SH-SY5Y (cell line): ENCODE measurements at regions not wholly inside any gene's neighbourhood (a gene's known extent, or its start where the extent isn't known, plus 50 kb on each side); places are given as distances from the start of the nearest gene placed in this dataset.

Experiments used
- GATA2 ChIP-seq: IDR thresholded peaks from 2 replicates; pipeline ENCODE4 v1.6.1; 2011; ENCODE audit warnings: mild to moderate bottlenecking, low read depth, low read length
- GATA3 ChIP-seq: IDR thresholded peaks from 2 replicates; pipeline ENCODE4 v1.6.1; 2011; ENCODE audit warnings: low read depth, mild to moderate bottlenecking, low read length, moderate library complexity

DNA sequence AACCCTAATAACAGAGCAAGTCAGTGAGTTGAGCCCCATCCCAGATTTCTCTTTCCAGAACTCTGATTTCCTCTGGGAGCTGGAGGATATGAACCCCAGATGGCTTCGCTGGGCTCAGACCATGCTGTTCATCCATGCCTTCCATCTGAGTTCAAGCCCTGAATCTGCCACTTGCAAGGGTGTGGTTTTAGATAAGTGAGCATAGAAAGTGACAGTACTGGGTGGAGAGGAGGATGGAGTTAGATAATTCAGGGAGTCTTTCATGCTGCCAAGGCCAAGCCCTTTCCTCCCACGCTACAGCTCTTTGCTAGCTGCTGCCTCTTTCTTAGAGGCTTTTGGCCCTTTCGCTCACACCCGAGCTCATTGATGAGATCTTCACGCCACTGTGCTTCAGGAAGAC, 57.2 kb upstream of the MAFB start:
- TF ChIP-seq GATA2 (no peak), GATA3 (no peak)
